Astrocyte of the cerebellum (primary cell): ENCODE measurements at regions not wholly inside any gene's neighbourhood (a gene's known extent, or its start where the extent isn't known, plus 50 kb on each side); places are given as distances from the start of the nearest gene placed in this dataset.

Source experiments
- DNase-seq: peaks from one replicate; pipeline ENCODE4 v3.0.0-alpha.2; 2011; ENCODE audit warnings: low read depth
- H3K4me3 ChIP-seq: 2 replicates; pipeline ENCODE4 v1.5.1; 2011; ENCODE audit warnings: mild to moderate bottlenecking, low read depth, low read length, moderate library complexity
- in situ Hi-C: cut with HindIII; loops from 2 replicates; pipeline ENCODE4 v1.10.0; 2017; ENCODE audit warnings: low sequenced_read_pairs
- TF ChIP-seq, protein P1 (sequence below): IDR thresholded peaks from 2 replicates; pipeline ENCODE4 v1.5.1; 2012; ENCODE audit warnings: low read length, low read depth, moderate library complexity, mild to moderate bottlenecking; ENCODE audit errors: missing control alignments

DNA sequence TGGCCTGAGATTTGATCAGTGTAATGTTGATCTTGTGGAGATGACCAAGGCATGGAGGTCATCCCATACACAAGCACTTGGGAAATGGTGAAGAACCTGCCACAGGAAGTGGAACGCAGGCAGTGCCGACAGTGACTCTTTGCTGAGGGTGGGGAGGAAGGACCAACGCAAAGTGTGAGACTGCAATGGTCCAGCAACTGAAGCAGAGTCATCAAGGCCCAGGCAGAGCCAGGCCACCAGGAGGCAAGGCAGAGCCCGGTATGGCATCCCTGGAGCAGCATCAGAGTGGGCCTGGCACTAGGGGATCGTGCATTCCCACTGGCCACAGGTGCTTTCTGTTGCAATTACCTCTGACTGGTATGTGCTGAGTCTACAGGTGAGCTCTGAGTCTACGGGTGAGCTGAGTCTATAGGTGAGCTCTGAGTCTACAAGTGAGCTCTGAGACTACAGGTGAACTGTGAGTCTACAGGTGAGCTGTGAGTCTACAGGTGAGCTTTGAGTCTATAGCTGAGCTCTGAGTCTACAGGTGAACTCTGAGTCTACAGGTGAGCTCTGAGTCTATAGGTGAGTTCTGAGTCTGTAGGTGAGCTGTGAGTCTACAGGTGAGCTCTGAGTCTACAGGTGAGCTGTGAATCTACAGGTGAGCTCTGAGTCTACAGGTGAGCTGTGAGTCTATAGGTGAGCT, 132.9 kb downstream of the KLF6 start:
- TF ChIP-seq, protein P1, sequence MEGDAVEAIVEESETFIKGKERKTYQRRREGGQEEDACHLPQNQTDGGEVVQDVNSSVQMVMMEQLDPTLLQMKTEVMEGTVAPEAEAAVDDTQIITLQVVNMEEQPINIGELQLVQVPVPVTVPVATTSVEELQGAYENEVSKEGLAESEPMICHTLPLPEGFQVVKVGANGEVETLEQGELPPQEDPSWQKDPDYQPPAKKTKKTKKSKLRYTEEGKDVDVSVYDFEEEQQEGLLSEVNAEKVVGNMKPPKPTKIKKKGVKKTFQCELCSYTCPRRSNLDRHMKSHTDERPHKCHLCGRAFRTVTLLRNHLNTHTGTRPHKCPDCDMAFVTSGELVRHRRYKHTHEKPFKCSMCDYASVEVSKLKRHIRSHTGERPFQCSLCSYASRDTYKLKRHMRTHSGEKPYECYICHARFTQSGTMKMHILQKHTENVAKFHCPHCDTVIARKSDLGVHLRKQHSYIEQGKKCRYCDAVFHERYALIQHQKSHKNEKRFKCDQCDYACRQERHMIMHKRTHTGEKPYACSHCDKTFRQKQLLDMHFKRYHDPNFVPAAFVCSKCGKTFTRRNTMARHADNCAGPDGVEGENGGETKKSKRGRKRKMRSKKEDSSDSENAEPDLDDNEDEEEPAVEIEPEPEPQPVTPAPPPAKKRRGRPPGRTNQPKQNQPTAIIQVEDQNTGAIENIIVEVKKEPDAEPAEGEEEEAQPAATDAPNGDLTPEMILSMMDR = no peak
- no peak for DNase-seq
- H3K4me3 ChIP-seq = no peak overlapping the region
- in situ Hi-C loops = no loop called here

DNA sequence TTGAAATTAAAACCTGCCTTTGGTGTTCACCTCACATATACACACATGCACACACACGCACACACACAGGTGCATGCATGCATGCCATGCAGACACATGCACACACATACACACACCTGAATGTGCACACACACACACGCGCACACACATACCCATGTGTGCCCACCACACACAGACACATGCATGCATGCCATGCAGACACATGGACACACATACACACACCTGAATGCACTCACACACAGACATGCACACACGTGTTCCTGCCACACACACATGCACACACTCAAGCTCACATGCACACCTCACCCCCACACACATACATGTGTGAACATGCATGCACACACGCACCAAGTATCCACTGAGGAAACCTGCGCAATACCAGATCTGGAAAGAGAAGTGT, 136.4 kb downstream of the KLF6 start:
- TF ChIP-seq, protein P1 = no peak
- in situ Hi-C loops = no loop called here
- no peak for DNase-seq
- no peak overlapping the region for H3K4me3 ChIP-seq

DNA sequence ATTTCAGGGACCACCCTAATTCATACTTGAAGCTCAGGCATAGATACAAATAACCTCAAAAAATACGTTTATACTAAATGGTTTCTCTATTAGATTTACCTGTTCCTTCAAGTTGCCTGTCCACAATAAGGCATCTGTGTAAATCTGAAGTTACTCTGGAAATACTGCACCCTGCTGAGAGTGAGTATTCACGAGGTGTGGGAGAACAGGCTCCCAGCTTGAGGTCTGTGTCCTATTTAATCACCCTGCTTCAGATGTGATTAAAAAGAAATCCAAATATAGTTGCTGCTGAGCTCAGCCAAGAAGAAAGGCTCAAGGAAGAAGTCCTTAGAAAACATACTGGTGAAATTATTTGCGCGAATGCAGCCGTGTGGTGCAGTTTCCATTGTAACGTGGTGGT, 136.8 kb downstream of the KLF6 start:
- DNase-seq = no peak
- no peak overlapping the region for H3K4me3 ChIP-seq
- in situ Hi-C loops = no loop called here
- TF ChIP-seq, protein P1 = no peak

DNA sequence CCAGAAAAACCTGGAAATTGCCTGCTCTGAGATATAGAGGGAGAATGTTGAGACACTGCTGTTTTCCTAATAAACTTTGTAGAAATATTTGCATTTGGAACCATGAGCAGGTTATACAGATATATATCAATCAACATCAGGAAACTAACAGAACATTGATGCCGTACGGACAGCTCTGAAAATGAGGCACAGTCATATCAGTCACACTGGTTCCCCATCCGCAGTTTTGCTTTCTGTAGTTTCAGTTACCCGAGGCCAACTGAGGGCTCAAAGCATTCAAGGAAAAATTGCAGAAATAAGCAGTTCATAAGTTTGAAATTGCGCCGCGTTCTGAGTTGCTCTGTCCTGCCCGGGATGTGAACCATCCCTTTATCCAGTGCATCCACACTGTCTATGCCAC, 137.9 kb downstream of the KLF6 start:
- H3K4me3 ChIP-seq = no peak overlapping the region
- in situ Hi-C loops = no loop called here
- TF ChIP-seq, protein P1 = no peak
- DNase-seq = no peak

DNA sequence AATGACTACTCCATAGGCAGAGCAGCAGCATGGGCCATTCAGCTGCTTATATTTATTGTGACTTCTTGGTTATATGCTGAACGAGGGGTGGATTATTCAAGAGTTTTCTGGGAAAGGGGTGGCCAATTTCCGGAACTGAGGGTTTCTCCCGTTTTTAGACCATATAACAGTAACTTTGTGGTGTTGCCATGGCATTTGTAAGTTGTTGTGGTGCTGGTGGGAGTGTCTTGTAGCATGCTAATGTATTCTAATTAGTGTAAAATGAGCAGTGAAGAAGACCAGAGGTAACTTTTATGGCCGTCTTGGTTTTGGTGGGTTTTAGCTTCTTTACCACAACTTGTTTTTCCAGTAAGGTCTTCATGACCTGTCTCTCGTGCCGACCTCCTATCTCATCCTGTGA, 139.6 kb downstream of the KLF6 start:
- TF ChIP-seq, protein P1 = no peak
- no peak overlapping the region for H3K4me3 ChIP-seq
- no peak for DNase-seq
- in situ Hi-C loops = no loop called here

DNA sequence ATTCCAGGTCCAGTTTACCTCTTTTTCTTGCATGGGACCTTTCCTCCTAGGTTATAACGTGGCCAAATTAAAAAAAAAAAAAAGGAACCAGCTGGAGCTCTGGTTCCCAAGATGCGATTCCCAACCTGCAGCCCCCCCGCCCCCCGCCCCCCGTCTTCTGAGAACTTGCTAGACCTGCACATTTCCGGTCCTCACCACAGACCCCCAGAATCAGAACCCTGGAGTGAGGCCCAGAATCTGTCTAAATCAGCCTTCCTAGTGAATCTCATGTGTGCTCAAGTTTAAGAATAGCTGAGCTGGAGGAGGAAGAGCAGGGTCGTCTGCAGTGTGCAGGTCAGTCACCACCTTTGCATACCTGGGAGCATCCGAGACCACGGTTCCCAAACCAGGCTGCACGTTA, 144.2 kb downstream of the KLF6 start:
- no peak overlapping the region for H3K4me3 ChIP-seq
- DNase-seq = no peak
- TF ChIP-seq, protein P1 = no peak
- in situ Hi-C loops = no loop called here
